Psoas muscle (tissue), 7 donors: ENCODE measurements at regions not wholly inside any gene's neighbourhood (a gene's known extent, or its start where the extent isn't known, plus 50 kb on each side); places are given as distances from the start of the nearest gene placed in this dataset.

Experiments used
- ATAC-seq, 4 donors: fragments of 200-7000 bp; cut with Tn5 transposase; one replicate each; pipeline ENCODE4 v1.9.1; 2020; ENCODE audit warnings: moderate library complexity in 3 of 4, mild to moderate bottlenecking in 2 of 4
- DNase-seq, 2 donors: peaks; one replicate each; pipeline ENCODE4 v3.0.0-alpha.2; 2020
- H3K27ac ChIP-seq: fragments of 200-600 bp; one replicate; pipeline ENCODE4 v1.8.0; 2022
- H3K27me3 ChIP-seq, 3 donors: fragments of 200-600 bp in 1 of 3; one replicate each; pipeline versions ENCODE4 v1.6.1 to v1.8.0; 2013 to 2022; ENCODE audit warnings: low read length in 2 of 3, mild to moderate bottlenecking in 2 of 3, moderate library complexity in 1 of 3; ENCODE audit not compliant: insufficient read depth in 3 of 3
- H3K36me3 ChIP-seq, 2 donors: fragments of 200-600 bp in 1 of 2; one replicate each; pipeline versions ENCODE4 v1.6.1 to v1.8.0; 2013 to 2022; ENCODE audit warnings: low read depth in 1 of 2, mild to moderate bottlenecking in 1 of 2, moderate library complexity in 1 of 2; ENCODE audit not compliant: insufficient read depth in 1 of 2
- H3K4me1 ChIP-seq: fragments of 200-600 bp; one replicate; pipeline ENCODE4 v1.8.0; 2022
- H3K4me3 ChIP-seq: fragments of 200-600 bp; one replicate; pipeline ENCODE4 v1.8.0; 2022; ENCODE audit warnings: mild to moderate bottlenecking
- H3K9me3 ChIP-seq: fragments of 200-600 bp; one replicate; pipeline ENCODE4 v1.8.0; 2022
- WGBS, 3 donors: extraction: QIAGEN DNeasy Blood & Tissue Kit; methylation state at CpG; one replicate each; pipeline versions ENCODE4 v1.1.6 to v1.1.7; 2013; 5-methylcytosine and 5-hydroxymethylcytosine counted together
- intact Hi-C, 2 donors: fragments of 100-400 bp; cut with DNase I; formaldehyde crosslinking; loops; one replicate each; pipeline versions ENCODE4 v1.11.0 to v1.14.2; 2022
- TF ChIP-seq, protein P1 (sequence below): fragments of 200-600 bp; IDR thresholded peaks from one replicate; pipeline ENCODE4 v1.8.0; 2022; ENCODE audit warnings: antibody characterized with exemption
- donor health status: healthy with polysubstance abuse.
- donor health status: DM: no; HTN: no; CAD: no; lungs with moderate emphysema.
- donor health status: Bipolar disorder and iron deficiency.
- donor health status: healthy.
- donor health status: DM: yes; HTN: yes; CAD: no.
- donor health status: DM: no; HTN: no; CAD: no.
- donor health status: DM: yes; HTN: yes; CAD: no.

DNA sequence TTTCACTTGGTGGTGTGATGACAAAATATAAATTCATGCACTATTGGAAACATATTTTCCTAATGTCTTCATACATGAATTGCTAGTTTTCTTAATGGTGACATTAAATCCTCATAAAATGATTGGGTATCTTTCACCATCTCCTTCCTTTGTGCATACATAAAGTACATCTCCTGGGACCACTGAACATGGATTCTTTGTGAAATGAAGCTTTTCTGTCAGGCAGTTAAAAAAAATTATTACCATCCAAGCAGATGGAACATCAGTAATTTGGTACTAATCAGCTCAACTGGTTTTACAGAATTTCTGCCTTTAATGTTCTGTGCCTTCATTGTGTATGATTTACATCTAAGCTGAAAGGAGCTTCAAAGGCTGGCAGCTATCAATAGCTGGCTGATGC lies 891.7 kb upstream of the SLC10A2 start:
- no peaks in the 10 kb centered on the region for H3K27me3 ChIP-seq
- TF ChIP-seq, protein P1, sequence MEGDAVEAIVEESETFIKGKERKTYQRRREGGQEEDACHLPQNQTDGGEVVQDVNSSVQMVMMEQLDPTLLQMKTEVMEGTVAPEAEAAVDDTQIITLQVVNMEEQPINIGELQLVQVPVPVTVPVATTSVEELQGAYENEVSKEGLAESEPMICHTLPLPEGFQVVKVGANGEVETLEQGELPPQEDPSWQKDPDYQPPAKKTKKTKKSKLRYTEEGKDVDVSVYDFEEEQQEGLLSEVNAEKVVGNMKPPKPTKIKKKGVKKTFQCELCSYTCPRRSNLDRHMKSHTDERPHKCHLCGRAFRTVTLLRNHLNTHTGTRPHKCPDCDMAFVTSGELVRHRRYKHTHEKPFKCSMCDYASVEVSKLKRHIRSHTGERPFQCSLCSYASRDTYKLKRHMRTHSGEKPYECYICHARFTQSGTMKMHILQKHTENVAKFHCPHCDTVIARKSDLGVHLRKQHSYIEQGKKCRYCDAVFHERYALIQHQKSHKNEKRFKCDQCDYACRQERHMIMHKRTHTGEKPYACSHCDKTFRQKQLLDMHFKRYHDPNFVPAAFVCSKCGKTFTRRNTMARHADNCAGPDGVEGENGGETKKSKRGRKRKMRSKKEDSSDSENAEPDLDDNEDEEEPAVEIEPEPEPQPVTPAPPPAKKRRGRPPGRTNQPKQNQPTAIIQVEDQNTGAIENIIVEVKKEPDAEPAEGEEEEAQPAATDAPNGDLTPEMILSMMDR = no peak

DNA sequence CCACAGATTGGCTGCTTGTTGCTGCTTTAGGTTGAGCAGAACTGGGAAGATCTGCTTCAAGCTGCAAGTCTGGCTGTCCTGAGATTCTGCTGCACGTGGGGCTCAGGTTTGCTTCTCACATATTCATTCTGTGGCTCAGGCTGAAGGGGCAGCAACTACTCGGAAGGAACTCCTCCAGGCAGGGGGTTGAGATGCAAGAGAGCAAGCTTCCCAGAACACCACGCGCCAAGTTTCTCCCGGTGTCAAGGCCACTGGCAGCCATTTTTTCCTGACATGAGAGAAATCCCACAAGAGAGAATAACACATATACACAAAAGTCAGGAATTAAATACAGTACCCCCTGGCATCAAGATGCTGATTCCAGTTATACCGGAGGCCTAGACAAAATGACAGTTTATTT lies 887.6 kb upstream of the SLC10A2 start:
- peaks cover 3% of the 10 kb centered on the region for H3K4me1 ChIP-seq
- TF ChIP-seq, protein P1 = no peak
- intact Hi-C loops = no loop called here
- no peaks in the 10 kb centered on the region for H3K27me3 ChIP-seq
- ATAC-seq = no peak
- no peaks in the 10 kb centered on the region for H3K9me3 ChIP-seq
- no peak for DNase-seq
- WGBS, 3 donors = 79 to 80% (median 80%) methylated on average over 6 of the region's 6 CpGs
- no peak overlapping the region for H3K4me3 ChIP-seq
- no peaks in the 10 kb centered on the region for H3K36me3 ChIP-seq
- H3K27ac ChIP-seq = no peak overlapping the region

More for the DNA sequence above, 891.7 kb upstream of the SLC10A2 start:
- Histone ChIP-seq H3K4me1 (peaks cover 11% of the 10 kb centered on the region), H3K9me3 (no peaks in the 10 kb centered on the region), H3K4me3 (no peak overlapping the region), H3K36me3 (no peaks in the 10 kb centered on the region), H3K27ac (no peak overlapping the region)
- ATAC-seq (no peak), DNase-seq (no peak)
- intact Hi-C loops = no loop called here

DNA sequence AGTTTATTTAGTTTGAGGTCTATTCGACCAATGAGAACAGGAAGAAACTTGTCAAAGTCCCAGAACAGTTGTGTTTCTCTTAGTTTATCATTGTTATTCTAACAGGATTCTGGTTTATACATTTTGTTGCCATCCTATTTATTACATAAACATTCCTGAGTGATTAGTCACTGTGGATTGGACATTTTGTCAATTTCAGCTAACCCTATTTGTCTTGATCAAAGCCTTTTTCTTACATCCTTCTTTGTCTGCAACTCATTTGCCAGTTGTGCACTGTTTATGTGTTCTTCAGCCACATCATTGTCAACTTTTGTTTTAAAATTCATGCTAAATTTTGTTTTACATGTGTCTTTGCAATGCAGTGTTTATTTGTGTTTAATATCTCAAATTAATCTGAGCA lies 886.0 kb upstream of the SLC10A2 start:
- Histone ChIP-seq H3K4me1 (no peaks in the 10 kb centered on the region), H3K27ac (no peak overlapping the region), H3K4me3 (no peak overlapping the region), H3K9me3 (no peaks in the 10 kb centered on the region), H3K27me3 (no peaks in the 10 kb centered on the region), H3K36me3 (no peaks in the 10 kb centered on the region)
- DNase-seq = no peak
- no peak for ATAC-seq
- WGBS, 3 donors = 82 to 97% (median 83%) methylated on average over 1 of the region's 1 CpG
- TF ChIP-seq, protein P1 = no peak
- intact Hi-C loops = no loop called here

DNA sequence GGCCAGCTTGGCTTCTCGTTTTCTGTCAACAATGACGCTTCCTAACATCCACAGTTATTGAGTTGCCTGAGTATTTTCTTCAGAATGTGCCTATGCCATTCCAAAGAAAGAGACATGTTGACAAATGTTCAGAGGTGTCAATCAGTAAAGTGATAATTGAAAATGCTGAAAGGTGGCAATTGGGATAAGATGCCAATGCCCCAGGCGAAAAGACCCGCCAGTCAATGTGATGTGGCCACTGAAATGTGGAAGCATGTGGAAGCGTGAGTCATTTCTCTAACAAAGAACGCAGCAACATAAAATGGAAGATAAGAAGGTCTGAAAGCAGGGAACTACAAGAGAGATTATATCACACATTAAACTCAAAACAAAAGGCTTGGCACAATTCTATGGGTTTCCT lies 882.2 kb upstream of the SLC10A2 start:
- ATAC-seq (no peak), DNase-seq (no peak)
- no peak overlapping the region for H3K4me3 ChIP-seq
- H3K4me1 ChIP-seq = no peaks in the 10 kb centered on the region
- H3K27me3 ChIP-seq = no peaks in the 10 kb centered on the region
- WGBS, 3 donors = 90 to 97% (median 91%) methylated on average over 6 of the region's 6 CpGs
- intact Hi-C loops = no loop called here
- no peaks in the 10 kb centered on the region for H3K9me3 ChIP-seq
- TF ChIP-seq, protein P1 = no peak
- no peak overlapping the region for H3K27ac ChIP-seq
- no peaks in the 10 kb centered on the region for H3K36me3 ChIP-seq

DNA sequence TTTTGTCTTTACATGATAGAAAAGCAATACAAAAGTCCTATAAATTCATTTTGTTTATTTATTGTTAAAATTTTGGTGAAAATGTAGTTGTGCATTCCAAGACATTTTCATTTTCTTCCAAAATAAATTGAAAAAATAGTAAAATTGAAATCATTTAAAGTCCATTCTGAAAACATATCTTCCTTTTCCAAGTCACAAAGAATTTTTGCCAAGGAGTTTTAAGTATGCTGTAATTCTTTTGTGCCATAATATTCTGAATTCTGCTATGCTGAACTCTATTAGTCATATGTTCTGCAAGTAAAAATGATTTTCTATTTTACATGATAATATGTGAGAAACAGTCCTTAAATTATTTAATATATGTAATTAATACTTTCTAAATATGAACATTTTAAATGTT lies 879.6 kb upstream of the SLC10A2 start:
- no peaks in the 10 kb centered on the region for H3K36me3 ChIP-seq
- TF ChIP-seq, protein P1 = no peak
- ATAC-seq = no peak
- DNase-seq = no peak
- no peaks in the 10 kb centered on the region for H3K9me3 ChIP-seq
- H3K4me1 ChIP-seq = no peaks in the 10 kb centered on the region
- no peaks in the 10 kb centered on the region for H3K27me3 ChIP-seq
- no peak overlapping the region for H3K4me3 ChIP-seq
- H3K27ac ChIP-seq = no peak overlapping the region
- intact Hi-C loops = no loop called here
